GM23338 (cell line): ENCODE measurements at regions not wholly inside any gene's neighbourhood (a gene's known extent, or its start where the extent isn't known, plus 50 kb on each side); places are given as distances from the start of the nearest gene placed in this dataset.

ENCODE experiments used
- ATAC-seq: fragments of 200-7000 bp; cut with Tn5 transposase; 3 replicates; pipeline ENCODE4 v1.9.1; 2020
- DNase-seq: peaks from one replicate; pipeline ENCODE4 v3.0.0-alpha.2; 2015; ENCODE audit warnings: low spot score
- H2AFZ ChIP-seq: fragments of 200-600 bp; sonication (generic); 2 replicates; pipeline ENCODE4 v1.8.0; 2016; ENCODE audit warnings: antibody characterized with exemption, mild to moderate bottlenecking, moderate library complexity
- H3F3A ChIP-seq: fragments of 200-600 bp; sonication (generic); replicated peaks from 2 replicates; pipeline ENCODE4 v1.8.0; 2017; ENCODE audit warnings: antibody characterized with exemption, mixed run types, low read depth
- H3K27ac ChIP-seq: fragments of 200-600 bp; sonication (generic); 2 replicates; pipeline ENCODE4 v1.6.1; 2016; ENCODE audit warnings: low read depth
- H3K27me3 ChIP-seq: fragments of 200-600 bp; sonication (generic); 2 replicates; pipeline ENCODE4 v1.8.0; 2016; ENCODE audit warnings: mild to moderate bottlenecking, mixed run types, moderate library complexity; ENCODE audit not compliant: insufficient read depth
- H3K36me3 ChIP-seq: fragments of 200-600 bp; sonication (generic); 2 replicates; pipeline ENCODE4 v1.8.0; 2016; ENCODE audit warnings: mild to moderate bottlenecking; ENCODE audit not compliant: insufficient read depth
- H3K4me1 ChIP-seq: fragments of 200-600 bp; sonication (generic); 2 replicates; pipeline ENCODE4 v1.8.0; 2016; ENCODE audit warnings: mild to moderate bottlenecking, moderate library complexity; ENCODE audit not compliant: insufficient read depth
- H3K4me2 ChIP-seq: fragments of 200-600 bp; sonication (generic); 2 replicates; pipeline ENCODE4 v1.7.1; 2017; ENCODE audit warnings: mixed run types
- H3K4me3 ChIP-seq: fragments of 200-600 bp; sonication (generic); 2 replicates; pipeline ENCODE4 v1.6.1; 2016; ENCODE audit warnings: mixed run types
- H3K79me2 ChIP-seq: fragments of 200-600 bp; sonication (generic); replicated peaks from 2 replicates; pipeline ENCODE4 v1.8.0; 2017; ENCODE audit warnings: mild to moderate bottlenecking; ENCODE audit not compliant: insufficient read depth
- H3K9me2 ChIP-seq: fragments of 200-600 bp; sonication (generic); 2 replicates; pipeline ENCODE4 v1.8.0; 2017; ENCODE audit not compliant: insufficient read depth
- H4K20me1 ChIP-seq: fragments of 200-600 bp; sonication (generic); replicated peaks from 2 replicates; pipeline ENCODE4 v1.8.0; 2017; ENCODE audit warnings: mild to moderate bottlenecking; ENCODE audit not compliant: insufficient read depth
- H3K27ac Mint-ChIP-seq: 2 replicates; pipeline ENCODE4 v1.8.0; 2020; ENCODE audit warnings: inconsistent platforms, mild to moderate bottlenecking, moderate library complexity, mixed read lengths
- H3K27me3 Mint-ChIP-seq: 3 replicates; pipeline ENCODE4 v1.8.0; 2022; ENCODE audit warnings: low read depth, mild to moderate bottlenecking, moderate library complexity, mixed read lengths, inconsistent platforms; ENCODE audit not compliant: insufficient read depth, poor library complexity
- H3K36me3 Mint-ChIP-seq: 3 replicates; pipeline ENCODE4 v1.8.0; 2021; ENCODE audit warnings: low read depth, mild to moderate bottlenecking, inconsistent platforms, moderate library complexity, mixed read lengths
- H3K4me1 Mint-ChIP-seq: 3 replicates; pipeline ENCODE4 v1.8.0; 2020; ENCODE audit warnings: mild to moderate bottlenecking, inconsistent platforms, mixed read lengths
- H3K4me3 Mint-ChIP-seq: 3 replicates; pipeline ENCODE4 v1.8.0; 2021; ENCODE audit warnings: moderate library complexity, mild to moderate bottlenecking, inconsistent platforms, mixed read lengths
- H3K9me3 Mint-ChIP-seq: 3 replicates; pipeline ENCODE4 v1.8.0; 2020; ENCODE audit warnings: moderate library complexity, mild to moderate bottlenecking, inconsistent platforms, mixed read lengths
- EZH2phosphoT487 ChIP-seq: fragments of 200-600 bp; sonication (generic); IDR thresholded peaks from one replicate; pipeline ENCODE4 v1.8.1; 2018; ENCODE audit warnings: antibody characterized with exemption; ENCODE audit not compliant: unreplicated experiment
- POLR2AphosphoS5 ChIP-seq: IDR thresholded peaks from 2 replicates; pipeline ENCODE4 v1.6.1; 2016; ENCODE audit warnings: antibody characterized with exemption, low read depth
- ZNF114 ChIP-seq: fragments of 250-450 bp; sonication (Bioruptor Pico); IDR thresholded peaks from 2 replicates; pipeline ENCODE4 v1.5.0; 2020; ENCODE audit warnings: mild to moderate bottlenecking, moderate library complexity
- ZNF462 ChIP-seq: fragments of 250-450 bp; sonication (Bioruptor Pico); IDR thresholded peaks from 2 replicates; pipeline ENCODE4 v1.5.0; 2020; ENCODE audit warnings: mild to moderate bottlenecking, moderate library complexity
- TF ChIP-seq, protein P1 (sequence below): IDR thresholded peaks from one replicate; pipeline ENCODE4 v1.6.1; 2018; ENCODE audit warnings: antibody characterized with exemption; ENCODE audit not compliant: unreplicated experiment

DNA sequence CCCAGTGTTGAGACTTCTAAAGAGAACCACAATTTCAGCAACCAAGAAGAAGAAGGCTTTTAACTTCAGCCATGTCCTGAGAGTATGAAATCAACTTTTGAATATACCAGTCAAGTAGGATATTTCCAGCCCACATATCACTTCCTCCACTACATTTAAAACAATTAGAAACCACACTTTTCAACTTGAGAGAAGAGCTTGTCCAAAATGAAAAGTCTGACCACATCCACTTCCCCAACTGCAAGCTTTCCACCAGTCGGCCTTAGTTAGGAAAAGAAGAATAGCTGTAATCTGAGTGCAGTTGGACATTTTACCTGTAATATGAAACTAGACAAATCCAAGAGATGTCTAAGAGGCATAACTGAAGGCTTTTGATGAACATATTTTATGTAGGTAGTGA, 101.9 kb upstream of the SLC7A11 start (continued):
- TF ChIP-seq POLR2AphosphoS5 (no peak), ZNF462 (no peak), EZH2phosphoT487 (no peak)

- no peak overlapping the region for H3K4me3 Mint-ChIP-seq
- ATAC-seq = no peak
- no peaks in the 10 kb centered on the region for H3K36me3 Mint-ChIP-seq
- no peak overlapping the region for H3K27ac ChIP-seq
- H3K9me3 Mint-ChIP-seq = no peaks in the 10 kb centered on the region
- H3F3A ChIP-seq = no peaks in the 10 kb centered on the region
- H4K20me1 ChIP-seq = no peaks in the 10 kb centered on the region
- H3K9me2 ChIP-seq = peaks cover 5% of the 10 kb centered on the region; the same call in 1 of the 2 replicates
- H3K4me1 Mint-ChIP-seq = no peaks in the 10 kb centered on the region
- H3K27ac Mint-ChIP-seq = no peak overlapping the region
- DNase-seq = no peak
- H2AFZ ChIP-seq = no peak overlapping the region
- H3K27me3 ChIP-seq = no peaks in the 10 kb centered on the region
- H3K36me3 ChIP-seq = no peaks in the 10 kb centered on the region
- no peaks in the 10 kb centered on the region for H3K4me1 ChIP-seq
- no peaks in the 10 kb centered on the region for H3K79me2 ChIP-seq
- no peak overlapping the region for H3K4me2 ChIP-seq
- no peaks in the 10 kb centered on the region for H3K27me3 Mint-ChIP-seq
- H3K4me3 ChIP-seq = no peak overlapping the region
- TF ChIP-seq EZH2phosphoT487 (no peak), ZNF462 (no peak), ZNF114 (no peak)
- TF ChIP-seq, protein P1, sequence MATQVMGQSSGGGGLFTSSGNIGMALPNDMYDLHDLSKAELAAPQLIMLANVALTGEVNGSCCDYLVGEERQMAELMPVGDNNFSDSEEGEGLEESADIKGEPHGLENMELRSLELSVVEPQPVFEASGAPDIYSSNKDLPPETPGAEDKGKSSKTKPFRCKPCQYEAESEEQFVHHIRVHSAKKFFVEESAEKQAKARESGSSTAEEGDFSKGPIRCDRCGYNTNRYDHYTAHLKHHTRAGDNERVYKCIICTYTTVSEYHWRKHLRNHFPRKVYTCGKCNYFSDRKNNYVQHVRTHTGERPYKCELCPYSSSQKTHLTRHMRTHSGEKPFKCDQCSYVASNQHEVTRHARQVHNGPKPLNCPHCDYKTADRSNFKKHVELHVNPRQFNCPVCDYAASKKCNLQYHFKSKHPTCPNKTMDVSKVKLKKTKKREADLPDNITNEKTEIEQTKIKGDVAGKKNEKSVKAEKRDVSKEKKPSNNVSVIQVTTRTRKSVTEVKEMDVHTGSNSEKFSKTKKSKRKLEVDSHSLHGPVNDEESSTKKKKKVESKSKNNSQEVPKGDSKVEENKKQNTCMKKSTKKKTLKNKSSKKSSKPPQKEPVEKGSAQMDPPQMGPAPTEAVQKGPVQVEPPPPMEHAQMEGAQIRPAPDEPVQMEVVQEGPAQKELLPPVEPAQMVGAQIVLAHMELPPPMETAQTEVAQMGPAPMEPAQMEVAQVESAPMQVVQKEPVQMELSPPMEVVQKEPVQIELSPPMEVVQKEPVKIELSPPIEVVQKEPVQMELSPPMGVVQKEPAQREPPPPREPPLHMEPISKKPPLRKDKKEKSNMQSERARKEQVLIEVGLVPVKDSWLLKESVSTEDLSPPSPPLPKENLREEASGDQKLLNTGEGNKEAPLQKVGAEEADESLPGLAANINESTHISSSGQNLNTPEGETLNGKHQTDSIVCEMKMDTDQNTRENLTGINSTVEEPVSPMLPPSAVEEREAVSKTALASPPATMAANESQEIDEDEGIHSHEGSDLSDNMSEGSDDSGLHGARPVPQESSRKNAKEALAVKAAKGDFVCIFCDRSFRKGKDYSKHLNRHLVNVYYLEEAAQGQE = no peak
Measured at GRCh38 chr4:138341739-138342415, 99.7 kb upstream of the SLC7A11 start.
